ENCODE measurements at regions not wholly inside any gene's neighbourhood (a gene's known extent, or its start where the extent isn't known, plus 50 kb on each side); places are given as distances from the start of the nearest gene placed in this dataset.
A peak's percentile ranks its signal among the peaks of the same experiment; 100 is the strongest.

GRCh38 chr3:34260271-34261000, 462.0 kb downstream of the PDCD6IP start:
- DNase-seq: peak; percentile 5

- DNase-seq: no peak
These were observed 462.6 kb downstream of the PDCD6IP start for GRCh38 chr3:34261001-34261385.

GRCh38 chr3:34263101-34263621, 464.7 kb downstream of the PDCD6IP start:
- DNase-seq: no peak

GRCh38 chr3:34264337-34265041, 466.1 kb downstream of the PDCD6IP start:
- DNase-seq: no peak

- DNase-seq: no peak
These were observed 468.7 kb downstream of the PDCD6IP start for GRCh38 chr3:34267088-34267487.

- no peak for DNase-seq
These were observed 469.7 kb downstream of the PDCD6IP start for GRCh38 chr3:34268032-34268709.

GRCh38 chr3:34275811-34276210, 477.4 kb downstream of the PDCD6IP start:
- no peak for DNase-seq

GRCh38 chr3:34276342-34276741, 477.9 kb downstream of the PDCD6IP start:
- no peak for DNase-seq

GRCh38 chr3:34277110-34277509, 478.7 kb downstream of the PDCD6IP start:
- DNase-seq: no peak

GRCh38 chr3:34279901-34280300, 481.5 kb downstream of the PDCD6IP start:
- no peak for DNase-seq

- DNase-seq: no peak
These were observed 485.3 kb downstream of the PDCD6IP start for GRCh38 chr3:34283751-34284150.

- DNase-seq: no peak
These were observed 486.8 kb downstream of the PDCD6IP start for GRCh38 chr3:34284959-34285826.

- no peak for DNase-seq
These were observed 487.4 kb downstream of the PDCD6IP start for GRCh38 chr3:34285827-34286188.

GRCh38 chr3:34292605-34293300, 494.3 kb downstream of the PDCD6IP start:
- no peak for DNase-seq

GRCh38 chr3:34294240-34294639, 495.8 kb downstream of the PDCD6IP start:
- no peak for DNase-seq

- DNase-seq: no peak
These were observed 498.4 kb downstream of the PDCD6IP start for GRCh38 chr3:34296796-34297195.

- no peak for DNase-seq
These were observed 500.2 kb downstream of the PDCD6IP start for GRCh38 chr3:34298653-34299052.

GRCh38 chr3:34300621-34301020, 502.2 kb downstream of the PDCD6IP start:
- DNase-seq: no peak

GRCh38 chr3:34301313-34301712, 502.9 kb downstream of the PDCD6IP start:
- no peak for DNase-seq

GRCh38 chr3:34305266-34305665, 506.8 kb downstream of the PDCD6IP start:
- no peak for DNase-seq

GRCh38 chr3:34312684-34313083, 514.3 kb downstream of the PDCD6IP start:
- DNase-seq: no peak

GRCh38 chr3:34319881-34320280, 521.5 kb downstream of the PDCD6IP start:
- DNase-seq: no peak

Data from GOT3 (cell line).